NCI-H524 treated with DMSO at 0.1 percent for 48 hours (cell line): ENCODE measurements at regions not wholly inside any gene's neighbourhood (a gene's known extent, or its start where the extent isn't known, plus 50 kb on each side); places are given as distances from the start of the nearest gene placed in this dataset.

ENCODE experiments used
- DNase-seq: peaks from one replicate; lab custom pipeline; 2025; lab: John Stamatoyannopoulos, UW

- DNase-seq, result no peak
Measured at GRCh38 chr10:4733150-4733842, 92.7 kb upstream of the AKR1E2 start.

DNA sequence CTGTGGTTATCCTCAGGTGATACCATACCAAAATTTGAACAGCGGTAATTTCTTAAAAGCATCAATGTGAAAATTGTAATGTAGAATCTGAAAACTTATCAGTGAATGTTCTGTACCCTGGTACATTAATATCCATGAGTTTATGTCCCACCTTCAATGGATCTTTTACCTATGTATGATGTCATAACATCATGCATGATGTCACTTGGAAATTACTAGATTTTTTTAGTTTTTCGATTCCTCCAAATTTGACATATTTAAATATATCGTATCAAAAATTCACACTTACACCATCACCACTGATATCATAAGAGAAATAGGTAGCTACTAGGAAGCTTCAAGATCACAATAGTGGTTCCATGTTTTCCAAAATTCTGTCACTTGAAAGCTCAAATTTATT lies 95.0 kb upstream of the AKR1E2 start:
- no peak for DNase-seq

DNA sequence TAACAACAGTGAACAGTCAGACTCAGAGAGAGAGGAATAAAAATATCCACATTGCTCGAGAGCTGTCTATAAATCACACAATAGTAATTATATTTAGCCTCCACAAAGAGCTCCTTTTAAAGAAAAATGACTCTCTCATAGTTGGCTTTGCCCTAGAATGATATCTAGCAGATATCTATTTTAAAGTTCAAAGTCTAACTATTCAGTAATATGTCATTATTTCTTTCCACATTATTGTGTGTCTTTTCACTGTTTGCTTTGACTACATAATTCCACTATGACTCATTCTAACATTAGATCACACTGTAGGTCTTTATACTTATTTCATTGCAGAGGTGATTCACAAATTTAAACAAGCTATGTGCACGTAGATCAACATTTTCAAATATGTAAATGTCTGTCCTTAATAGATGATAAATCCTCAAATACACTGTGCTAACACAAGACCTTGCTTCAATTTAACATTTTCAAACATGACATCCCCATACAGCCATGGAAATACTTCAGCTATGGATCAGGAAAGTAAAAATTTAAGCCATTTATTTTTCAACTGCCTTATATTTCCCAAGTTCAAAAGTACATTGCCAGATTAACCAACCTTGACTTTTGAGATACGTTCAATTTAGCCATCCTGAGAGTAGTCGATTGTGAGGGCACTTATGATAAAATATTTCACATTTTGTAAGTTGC lies 99.9 kb upstream of the AKR1E2 start:
- no peak for DNase-seq

DNA sequence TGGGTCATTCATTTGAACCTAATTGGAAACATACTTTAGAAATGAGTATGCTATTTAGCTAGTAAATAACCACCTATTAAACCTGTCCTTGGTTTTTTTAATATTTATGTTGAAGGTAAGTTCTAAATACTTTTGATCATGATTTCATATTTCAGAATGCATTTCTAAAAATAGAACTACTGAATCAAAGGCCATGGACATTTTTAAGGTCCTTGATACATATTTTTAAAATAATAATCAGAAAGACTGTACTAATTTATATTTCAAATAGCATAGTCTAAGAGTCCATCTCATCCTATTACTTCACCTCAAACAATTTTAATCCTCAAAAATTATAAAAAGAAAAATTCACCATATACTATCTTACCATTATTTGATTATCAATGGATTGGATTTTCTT lies 102.1 kb upstream of the AKR1E2 start:
- no peak for DNase-seq

- DNase-seq, result no peak
Measured at GRCh38 chr10:4721999-4722753, 103.8 kb upstream of the AKR1E2 start.

- no peak for DNase-seq
Measured at GRCh38 chr10:4720463-4720862, 105.5 kb upstream of the AKR1E2 start.

DNA sequence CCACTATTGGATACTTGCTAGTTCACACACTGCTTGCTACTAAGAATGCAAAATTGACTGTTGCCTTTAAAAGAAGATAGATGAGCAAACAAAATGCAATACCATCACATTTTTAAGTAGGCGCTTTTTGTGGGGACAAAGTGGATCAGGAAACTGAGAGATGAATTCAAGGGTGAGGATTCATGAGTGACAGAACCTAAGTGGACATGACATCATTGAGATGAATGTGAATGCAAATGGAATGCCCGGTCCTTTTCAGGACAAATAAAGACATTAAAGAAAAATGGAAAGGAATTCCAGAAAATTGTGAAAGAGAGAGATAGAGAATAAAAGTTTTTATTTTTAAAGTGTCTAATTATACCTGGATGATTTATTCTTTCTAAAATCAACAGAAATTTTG lies 106.3 kb upstream of the AKR1E2 start:
- DNase-seq, result no peak

DNA sequence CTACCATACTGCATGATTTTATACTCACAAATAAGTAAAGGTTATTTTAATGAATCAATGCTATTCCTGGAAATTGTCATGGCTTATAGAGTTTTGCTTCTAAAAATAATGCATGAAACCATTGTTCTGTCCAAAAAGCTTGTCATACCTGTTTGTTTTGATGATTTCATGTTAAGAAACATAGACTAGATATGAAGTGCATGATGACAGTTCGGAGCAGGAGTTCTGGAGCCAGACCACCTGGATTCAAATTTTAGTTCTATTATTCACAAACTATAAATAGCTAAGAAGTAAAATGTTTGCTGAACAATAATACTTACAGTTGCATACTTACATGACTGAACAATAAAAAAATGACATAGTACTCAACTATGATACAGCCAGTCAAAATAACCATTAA lies 107.0 kb upstream of the AKR1E2 start:
- no peak for DNase-seq

DNA sequence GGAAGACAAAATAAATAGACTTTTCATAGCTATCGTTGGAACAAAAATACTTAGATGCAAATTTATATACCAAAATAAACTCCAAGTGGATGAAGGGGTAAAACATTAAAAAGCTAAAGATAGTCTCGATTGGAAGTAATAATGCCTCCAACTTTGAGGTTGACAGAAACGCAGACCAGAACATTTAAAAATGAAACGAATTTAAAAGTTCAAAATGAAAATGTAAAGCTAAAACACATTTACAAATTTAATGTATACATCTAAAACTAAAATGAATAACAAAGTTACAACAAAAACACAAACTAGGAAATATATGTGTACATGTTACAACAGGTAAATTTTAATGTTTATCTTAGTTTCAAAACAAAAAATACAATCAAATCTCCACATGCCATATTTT lies 107.5 kb upstream of the AKR1E2 start:
- no peak for DNase-seq

GRCh38 chr10:4717670-4718069 lies 108.3 kb upstream of the AKR1E2 start:
- no peak for DNase-seq

DNA sequence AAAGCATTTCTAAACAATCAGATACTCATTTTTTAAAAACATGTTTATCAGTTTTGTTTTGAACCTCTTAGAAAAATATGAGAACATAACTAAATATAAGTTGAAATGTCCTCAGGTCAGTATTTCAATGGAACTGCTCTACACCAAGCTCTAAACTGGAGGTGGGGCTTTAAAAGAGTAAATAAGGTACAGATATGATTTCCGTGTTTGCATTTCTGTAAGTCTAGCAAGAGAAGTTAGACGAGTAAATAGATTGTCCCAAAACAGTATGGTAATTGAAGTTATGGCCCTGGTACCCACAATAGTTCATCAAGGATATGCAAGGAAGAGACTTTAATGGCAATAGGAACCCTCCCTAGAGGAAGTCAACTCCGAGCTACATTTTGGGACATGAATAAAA lies 115.1 kb upstream of the AKR1E2 start:
- DNase-seq, result no peak

DNA sequence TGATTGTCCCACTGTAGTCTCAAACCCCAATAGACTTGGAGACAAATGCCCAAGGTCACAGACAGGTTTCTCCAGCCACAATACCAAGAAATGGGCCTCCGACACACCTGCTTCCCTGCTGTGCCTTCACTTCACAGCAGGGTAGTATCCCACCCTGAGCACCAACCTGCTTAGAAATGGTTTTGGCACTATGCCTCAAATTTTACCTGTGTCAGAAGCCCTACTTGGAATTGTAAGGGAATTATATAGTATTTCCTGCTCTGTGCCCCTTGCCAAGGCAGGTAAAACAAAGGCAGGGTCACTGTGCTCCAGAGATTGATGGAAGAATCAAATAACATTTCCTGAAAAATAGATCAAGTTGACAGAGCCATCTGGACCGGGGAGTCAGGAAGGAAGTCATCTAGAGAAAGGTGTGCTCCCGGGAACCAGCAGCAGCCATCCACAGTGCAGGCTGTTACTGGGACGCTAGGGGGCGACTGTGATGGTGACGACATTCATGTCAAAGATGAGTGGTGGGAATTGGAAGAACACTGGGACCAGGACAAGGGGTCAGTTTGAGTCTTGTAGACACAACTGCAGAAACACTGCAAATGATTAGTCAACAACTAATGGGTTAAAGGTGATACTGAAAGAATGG lies 117.8 kb upstream of the AKR1E2 start:
- no peak for DNase-seq

DNA sequence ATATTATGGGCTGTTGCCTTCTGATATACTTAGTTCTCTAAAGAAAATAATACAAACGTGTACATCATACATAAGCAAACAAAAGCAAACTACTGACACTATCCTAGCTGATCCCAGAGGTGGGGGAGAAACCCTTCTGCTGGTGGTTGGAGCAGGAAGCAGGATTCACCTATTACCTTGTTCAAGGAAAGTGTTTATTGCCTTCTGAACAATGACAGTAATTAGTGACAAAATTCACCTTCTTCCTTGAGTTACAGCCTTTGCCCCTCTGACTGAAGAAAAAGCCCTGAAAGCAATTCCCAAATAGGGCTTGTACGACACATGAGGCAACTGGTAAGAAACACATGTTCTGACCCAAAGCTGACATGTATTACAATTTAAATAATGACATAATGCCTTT lies 118.8 kb upstream of the AKR1E2 start:
- DNase-seq, result no peak

DNA sequence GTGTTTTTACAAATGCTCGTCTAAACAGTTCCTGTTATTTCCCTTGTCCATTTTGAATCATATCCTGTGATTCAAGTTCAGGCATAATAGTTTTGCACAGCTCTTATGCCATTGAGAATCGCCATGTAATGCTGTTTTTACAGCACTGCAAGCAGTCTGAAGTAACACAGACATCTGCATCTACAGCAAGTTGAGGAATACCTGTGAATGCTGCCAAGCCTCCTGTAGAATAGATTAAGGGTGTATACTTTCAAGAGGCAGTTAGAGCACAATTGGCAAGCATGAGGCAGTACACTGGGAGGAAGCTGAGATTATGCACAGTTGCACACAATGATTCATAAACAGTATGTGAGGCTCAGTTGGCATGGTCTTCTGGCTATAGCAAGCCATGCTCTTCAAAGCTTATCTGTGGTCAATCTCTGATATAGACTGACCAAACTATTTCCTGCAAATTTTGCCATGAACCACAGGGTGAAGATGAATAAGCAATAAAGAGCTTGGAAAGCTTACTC lies 121.9 kb upstream of the AKR1E2 start:
- no peak for DNase-seq

DNA sequence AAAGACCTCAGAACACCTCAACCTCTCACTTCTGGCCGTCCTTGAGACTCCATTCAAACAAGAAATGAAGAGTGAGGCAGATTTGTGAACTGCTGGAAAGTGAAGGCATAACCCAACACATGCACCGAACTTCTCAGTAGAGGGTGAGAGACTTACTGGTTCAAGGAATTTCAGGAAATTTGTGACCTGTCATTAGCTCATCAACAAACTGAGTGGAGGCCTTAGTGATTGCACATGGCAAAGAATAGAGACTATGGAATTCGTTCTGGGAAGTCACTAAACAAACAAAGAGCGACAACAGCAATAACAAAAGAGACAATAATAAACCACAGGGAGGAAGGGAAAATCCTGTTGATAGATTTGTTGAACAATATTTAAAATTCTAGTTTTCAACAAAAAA lies 125.0 kb upstream of the AKR1E2 start:
- no peak for DNase-seq

DNA sequence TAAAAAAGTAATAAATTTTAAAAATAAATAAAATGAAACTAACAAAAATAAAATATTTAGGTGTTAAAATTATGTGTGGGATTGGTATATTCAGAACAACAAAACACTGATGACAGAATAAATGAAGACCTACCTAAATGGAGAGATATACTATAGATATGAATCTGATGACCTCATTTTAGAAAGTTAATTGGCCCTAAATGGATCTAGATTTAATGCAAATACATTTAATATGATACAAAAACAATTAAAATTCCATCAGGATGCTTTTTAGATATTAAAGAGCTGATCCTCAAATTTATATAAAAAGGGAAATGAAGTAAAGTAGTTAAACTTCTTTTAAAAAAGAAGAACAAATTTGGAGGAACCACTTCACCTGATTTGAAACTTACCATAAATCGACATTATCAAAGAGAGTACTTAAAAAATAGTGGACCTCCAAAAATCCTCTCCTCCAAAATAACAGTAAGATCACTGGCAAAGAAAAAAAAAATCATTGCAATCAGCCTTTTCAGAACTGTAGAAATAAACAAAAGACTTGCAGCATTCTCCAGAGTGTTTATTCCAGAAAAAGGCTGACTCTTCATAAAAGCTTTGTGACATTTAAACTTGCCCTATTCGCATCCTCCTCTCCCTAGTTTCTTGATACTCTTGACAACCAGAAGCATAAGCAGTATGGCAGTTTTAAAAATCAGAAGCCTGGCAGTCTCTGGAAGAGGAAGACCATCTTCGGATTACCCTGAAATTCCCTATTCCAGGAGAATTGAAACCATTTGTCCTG lies 125.9 kb upstream of the AKR1E2 start:
- no peak for DNase-seq

DNA sequence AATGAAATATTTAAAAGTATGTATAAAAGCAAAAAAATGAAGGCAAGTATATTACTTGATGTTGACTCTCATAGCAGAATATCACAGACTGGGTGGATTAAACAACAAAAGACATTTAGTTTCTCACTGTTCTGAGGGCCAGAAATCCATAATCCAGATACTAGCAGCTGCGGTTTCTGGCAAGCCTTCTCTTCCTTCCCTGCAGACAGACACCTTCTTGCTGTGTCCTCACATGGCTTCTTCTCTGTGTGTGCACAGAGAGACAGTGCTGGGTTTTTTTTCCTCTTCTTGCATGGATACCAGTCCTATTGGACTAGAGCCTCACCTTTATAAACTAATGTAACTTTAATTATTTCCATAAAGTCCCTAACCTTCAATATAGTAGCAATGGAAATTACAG lies 127.9 kb upstream of the AKR1E2 start:
- no peak for DNase-seq

GRCh38 chr10:4696186-4696585 lies 129.8 kb upstream of the AKR1E2 start:
- no peak for DNase-seq

DNA sequence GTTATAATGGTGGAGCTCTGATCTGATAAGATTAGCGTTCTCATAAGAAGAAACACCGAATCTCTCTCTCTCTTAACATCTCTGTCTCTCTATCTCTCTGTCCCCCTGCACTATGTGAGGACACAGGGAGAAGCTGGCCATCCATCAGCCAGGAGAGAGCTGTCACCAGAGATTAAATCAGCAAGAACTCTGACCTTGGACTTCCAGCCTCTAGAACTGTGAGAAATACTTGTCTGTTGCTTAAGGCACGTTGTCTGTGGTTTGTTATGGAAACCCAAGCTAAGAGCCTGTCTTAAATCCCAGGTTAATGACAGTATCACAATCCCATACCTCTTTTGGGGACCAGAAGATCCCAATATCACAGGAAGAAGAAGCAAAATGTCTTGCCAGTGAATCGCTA lies 132.0 kb upstream of the AKR1E2 start:
- no peak for DNase-seq

DNA sequence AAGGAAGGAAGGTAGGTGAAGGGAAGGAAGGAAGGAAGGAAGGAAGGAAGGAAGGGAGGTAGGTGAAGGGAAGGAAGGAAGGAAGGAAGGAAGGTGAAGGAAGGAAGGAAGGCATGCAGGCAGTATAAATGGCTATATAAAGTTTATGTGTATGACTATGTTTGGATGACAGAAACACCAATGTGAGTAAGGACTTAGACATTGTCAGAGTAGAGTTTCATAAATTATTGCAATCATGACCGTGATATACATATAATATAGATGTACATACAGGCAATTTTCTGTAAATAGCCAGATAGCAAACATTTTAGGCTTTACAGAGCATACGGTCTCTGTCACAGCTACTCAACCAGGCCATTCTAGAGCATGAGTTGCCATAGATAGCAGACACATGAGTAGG lies 133.8 kb upstream of the AKR1E2 start:
- DNase-seq, result no peak

DNA sequence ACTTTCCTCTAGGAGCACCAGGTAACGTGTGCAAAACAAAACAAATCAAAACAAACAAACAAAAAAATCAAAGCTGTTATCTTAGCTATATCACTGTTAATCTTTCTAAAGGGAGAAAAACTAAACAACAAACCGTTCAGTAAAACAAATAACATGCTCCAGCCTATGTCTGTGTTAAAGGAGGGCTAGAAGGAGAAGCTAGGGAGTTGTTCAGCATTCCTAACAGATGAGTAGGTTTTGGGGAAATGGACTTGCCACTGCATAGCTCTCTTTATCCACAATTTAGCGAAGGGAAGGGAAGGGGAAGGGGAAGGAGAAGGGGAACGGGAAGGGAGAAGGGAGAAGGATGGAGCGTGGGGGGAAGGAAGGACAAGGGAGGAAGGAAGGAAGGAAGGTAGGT lies 134.2 kb upstream of the AKR1E2 start:
- DNase-seq, result no peak

GRCh38 chr10:4691301-4691700 lies 134.7 kb upstream of the AKR1E2 start:
- no peak for DNase-seq
